Umbilical cord (tissue), 1 donor: ENCODE measurements at regions not wholly inside any gene's neighbourhood (a gene's known extent, or its start where the extent isn't known, plus 50 kb on each side); places are given as distances from the start of the nearest gene placed in this dataset.
"Not testable (repeated sequence)": the region's sequence is repeated elsewhere in the genome, so short reads cannot be mapped to it uniquely, and the experiment has no call there.

ENCODE experiments used
- DNase-seq: peaks from one replicate; pipeline ENCODE4 v3.0.0-alpha.2; 2015; ENCODE audit warnings: low spot score

GRCh38 chr7:32681174-32681518 lies 185.9 kb downstream of the AVL9 start:
- DNase-seq: no peak

- DNase-seq: no peak
These were observed 185.2 kb downstream of the AVL9 start for GRCh38 chr7:32680259-32681173.

- DNase-seq: no peak
These were observed 183.9 kb downstream of the AVL9 start for GRCh38 chr7:32679192-32679591.

GRCh38 chr7:32677593-32677992 lies 182.3 kb downstream of the AVL9 start:
- DNase-seq: no peak

GRCh38 chr7:32676249-32676941 lies 181.1 kb downstream of the AVL9 start:
- DNase-seq: no peak

GRCh38 chr7:32673275-32673983 lies 178.1 kb downstream of the AVL9 start:
- DNase-seq: no peak

GRCh38 chr7:32670110-32671025 lies 175.1 kb downstream of the AVL9 start:
- DNase-seq: no peak

GRCh38 chr7:32669173-32669870 lies 174.0 kb downstream of the AVL9 start:
- DNase-seq: not testable (repeated sequence)

GRCh38 chr7:32668387-32669097 lies 173.3 kb downstream of the AVL9 start:
- DNase-seq: not testable (repeated sequence)

GRCh38 chr7:32667586-32667985 lies 172.3 kb downstream of the AVL9 start:
- DNase-seq: not testable (repeated sequence)

GRCh38 chr7:32663805-32664211 lies 168.5 kb downstream of the AVL9 start:
- not testable (repeated sequence) for DNase-seq

GRCh38 chr7:32662509-32662908 lies 167.2 kb downstream of the AVL9 start:
- DNase-seq: not testable (repeated sequence)

- no peak for DNase-seq
These were observed 166.6 kb downstream of the AVL9 start for GRCh38 chr7:32661929-32662328.

- no peak for DNase-seq
These were observed 166.2 kb downstream of the AVL9 start for GRCh38 chr7:32661501-32661900.

GRCh38 chr7:32660936-32661335 lies 165.6 kb downstream of the AVL9 start:
- no peak for DNase-seq

- no peak for DNase-seq
These were observed 164.6 kb downstream of the AVL9 start for GRCh38 chr7:32659853-32660252.

- no peak for DNase-seq
These were observed 163.2 kb downstream of the AVL9 start for GRCh38 chr7:32658467-32658869.

GRCh38 chr7:32658034-32658433 lies 162.7 kb downstream of the AVL9 start:
- DNase-seq: no peak

- not testable (repeated sequence) for DNase-seq
These were observed 159.3 kb downstream of the AVL9 start for GRCh38 chr7:32654549-32654948.

- not testable (repeated sequence) for DNase-seq
These were observed 155.1 kb downstream of the AVL9 start for GRCh38 chr7:32650356-32650755.
